ENCODE measurements at regions not wholly inside any gene's neighbourhood (a gene's known extent, or its start where the extent isn't known, plus 50 kb on each side); places are given as distances from the start of the nearest gene placed in this dataset.

GRCh38 chr10:84571146-84571545 lies 242.8 kb downstream of the CCSER2 start:
- ATAC-seq (no peak), DNase-seq (no peak)
- Histone ChIP-seq H3K9me3 (ENCODE audit: control insufficient read depth, low read length) (no peaks in the 10 kb centered on the region), H3K27me3 (ENCODE audit: control insufficient read depth, insufficient read depth) (no peaks in the 10 kb centered on the region), H3K4me3 (ENCODE audit: low read length) (no peak overlapping the region), H3K4me1 (ENCODE audit: control insufficient read depth, insufficient read depth, low read length) (no peaks in the 10 kb centered on the region), H3K27ac (ENCODE audit: low read length) (no peak overlapping the region)
- intact Hi-C loops (cut with DNase I), result no loop called here
- 97% methylated on average over 22 of the region's 22 CpGs for WGBS

GRCh38 chr10:84574102-84574501 lies 245.7 kb downstream of the CCSER2 start:
- DNase-seq, result no peak
- intact Hi-C loops (cut with DNase I), result no loop called here
- WGBS, result 94% methylated on average over 1 of the region's 1 CpG

GRCh38 chr10:84581976-84582375 lies 253.6 kb downstream of the CCSER2 start:
- ATAC-seq (no peak), DNase-seq (no peak)
- Histone ChIP-seq H3K27ac (ENCODE audit: low read length) (no peak overlapping the region), H3K9me3 (ENCODE audit: control insufficient read depth, low read length) (no peaks in the 10 kb centered on the region), H3K4me1 (ENCODE audit: control insufficient read depth, insufficient read depth, low read length) (no peaks in the 10 kb centered on the region), H3K27me3 (ENCODE audit: control insufficient read depth, insufficient read depth) (no peaks in the 10 kb centered on the region), H3K4me3 (ENCODE audit: low read length) (no peak overlapping the region)
- WGBS, result 79% methylated on average over 6 of the region's 6 CpGs
- intact Hi-C loops (cut with DNase I), result no loop called here

More at GRCh38 chr10:84574102-84574501, 245.7 kb downstream of the CCSER2 start:
- Histone ChIP-seq H3K4me3 (ENCODE audit: low read length) (no peak overlapping the region), H3K9me3 (ENCODE audit: control insufficient read depth, low read length) (no peaks in the 10 kb centered on the region), H3K4me1 (ENCODE audit: control insufficient read depth, insufficient read depth, low read length) (no peaks in the 10 kb centered on the region), H3K27ac (ENCODE audit: low read length) (no peak overlapping the region), H3K27me3 (ENCODE audit: control insufficient read depth, insufficient read depth) (no peaks in the 10 kb centered on the region)
- no peak for ATAC-seq

GRCh38 chr10:84583501-84583900 lies 255.1 kb downstream of the CCSER2 start:
- H3K4me3 ChIP-seq (ENCODE audit: low read length), result no peak overlapping the region
- intact Hi-C loops (cut with DNase I), result no loop called here
- H3K27ac ChIP-seq (ENCODE audit: low read length), result no peak overlapping the region
- 27% methylated on average over 5 of the region's 5 CpGs for WGBS
- ATAC-seq, result peak in 1 of 2 donors; percentile 11
- H3K27me3 ChIP-seq (ENCODE audit: control insufficient read depth, insufficient read depth), result no peaks in the 10 kb centered on the region
- DNase-seq, result no peak
- H3K9me3 ChIP-seq (ENCODE audit: control insufficient read depth, low read length), result no peaks in the 10 kb centered on the region
- no peaks in the 10 kb centered on the region for H3K4me1 ChIP-seq (ENCODE audit: control insufficient read depth, insufficient read depth, low read length)

- Histone ChIP-seq H3K4me3 (ENCODE audit: low read length) (no peak overlapping the region), H3K4me1 (ENCODE audit: control insufficient read depth, insufficient read depth, low read length) (no peaks in the 10 kb centered on the region), H3K9me3 (ENCODE audit: control insufficient read depth, low read length) (no peaks in the 10 kb centered on the region), H3K27me3 (ENCODE audit: control insufficient read depth, insufficient read depth) (no peaks in the 10 kb centered on the region), H3K27ac (ENCODE audit: low read length) (no peak overlapping the region)
- no peak for ATAC-seq
- intact Hi-C loops (cut with DNase I), result loop anchor here in 1 of 4 donors (5.0 kb wide), 1 partner anchor 280 kb away; no protein-coding TSS in a partner anchor
- no peak for DNase-seq
These were observed 259.4 kb downstream of the CCSER2 start for GRCh38 chr10:84587789-84588188.

- H3K4me3 ChIP-seq (ENCODE audit: low read length), result no peak overlapping the region
- no peaks in the 10 kb centered on the region for H3K4me1 ChIP-seq (ENCODE audit: control insufficient read depth, insufficient read depth, low read length)
- DNase-seq (no peak), ATAC-seq (no peak)
- H3K27me3 ChIP-seq (ENCODE audit: control insufficient read depth, insufficient read depth), result no peaks in the 10 kb centered on the region
- intact Hi-C loops (cut with DNase I), result loop anchor here in 1 of 4 donors (5.0 kb wide), 1 partner anchor 281 kb away; no protein-coding TSS in a partner anchor
- H3K9me3 ChIP-seq (ENCODE audit: control insufficient read depth, low read length), result no peaks in the 10 kb centered on the region
- H3K27ac ChIP-seq (ENCODE audit: low read length), result no peak overlapping the region
- 86% methylated on average over 5 of the region's 5 CpGs for WGBS
These were observed 260.0 kb downstream of the CCSER2 start for GRCh38 chr10:84588426-84588825.

GRCh38 chr10:84588971-84589370 lies 260.6 kb downstream of the CCSER2 start:
- WGBS, result 61% methylated on average over 2 of the region's 2 CpGs
- Histone ChIP-seq H3K27ac (ENCODE audit: low read length) (no peak overlapping the region), H3K9me3 (ENCODE audit: control insufficient read depth, low read length) (no peaks in the 10 kb centered on the region), H3K4me1 (ENCODE audit: control insufficient read depth, insufficient read depth, low read length) (no peaks in the 10 kb centered on the region), H3K4me3 (ENCODE audit: low read length) (no peak overlapping the region), H3K27me3 (ENCODE audit: control insufficient read depth, insufficient read depth) (no peaks in the 10 kb centered on the region)
- intact Hi-C loops (cut with DNase I), result loop anchor here in 1 of 4 donors (5.0 kb wide), 1 partner anchor 282 kb away; no protein-coding TSS in a partner anchor
- ATAC-seq (no peak), DNase-seq (no peak)

- WGBS, result 83% methylated on average over 4 of the region's 4 CpGs
- H3K27ac ChIP-seq (ENCODE audit: low read length), result no peak overlapping the region
- intact Hi-C loops (cut with DNase I), result loop anchor here in 1 of 4 donors (5.0 kb wide), 1 partner anchor 282 kb away; no protein-coding TSS in a partner anchor
- H3K4me1 ChIP-seq (ENCODE audit: control insufficient read depth, insufficient read depth, low read length), result no peaks in the 10 kb centered on the region
- no peak overlapping the region for H3K4me3 ChIP-seq (ENCODE audit: low read length)
- no peaks in the 10 kb centered on the region for H3K27me3 ChIP-seq (ENCODE audit: control insufficient read depth, insufficient read depth)
- DNase-seq (no peak), ATAC-seq (no peak)
- no peaks in the 10 kb centered on the region for H3K9me3 ChIP-seq (ENCODE audit: control insufficient read depth, low read length)
These were observed 261.3 kb downstream of the CCSER2 start for GRCh38 chr10:84589526-84590205.

- 63% methylated on average over 14 of the region's 14 CpGs for WGBS
- Histone ChIP-seq H3K4me3 (ENCODE audit: low read length) (no peak overlapping the region), H3K27me3 (ENCODE audit: control insufficient read depth, insufficient read depth) (no peaks in the 10 kb centered on the region), H3K4me1 (ENCODE audit: control insufficient read depth, insufficient read depth, low read length) (no peaks in the 10 kb centered on the region), H3K9me3 (ENCODE audit: control insufficient read depth, low read length) (no peaks in the 10 kb centered on the region), H3K27ac (ENCODE audit: low read length) (no peak overlapping the region)
- intact Hi-C loops (cut with DNase I), result no loop called here
- ATAC-seq (peak; percentile 20 to 25), DNase-seq (peak in 1 of 3 donors; percentile 21)
These were observed 262.2 kb downstream of the CCSER2 start for GRCh38 chr10:84590327-84591193.

- DNase-seq, result no peak
These were observed 265.1 kb downstream of the CCSER2 start for GRCh38 chr10:84593506-84593905.

GRCh38 chr10:84596585-84596984 lies 268.2 kb downstream of the CCSER2 start:
- Histone ChIP-seq H3K4me3 (ENCODE audit: low read length) (no peak overlapping the region), H3K9me3 (ENCODE audit: control insufficient read depth, low read length) (no peaks in the 10 kb centered on the region), H3K27me3 (ENCODE audit: control insufficient read depth, insufficient read depth) (no peaks in the 10 kb centered on the region), H3K27ac (ENCODE audit: low read length) (no peak overlapping the region), H3K4me1 (ENCODE audit: control insufficient read depth, insufficient read depth, low read length) (no peaks in the 10 kb centered on the region)
- DNase-seq, result no peak
- 91% methylated on average over 4 of the region's 4 CpGs for WGBS
- no peak for ATAC-seq
- intact Hi-C loops (cut with DNase I), result no loop called here

More at GRCh38 chr10:84593506-84593905, 265.1 kb downstream of the CCSER2 start:
- H3K4me1 ChIP-seq (ENCODE audit: control insufficient read depth, insufficient read depth, low read length), result no peaks in the 10 kb centered on the region
- 65% methylated on average over 7 of the region's 7 CpGs for WGBS
- H3K4me3 ChIP-seq (ENCODE audit: low read length), result no peak overlapping the region
- no peaks in the 10 kb centered on the region for H3K27me3 ChIP-seq (ENCODE audit: control insufficient read depth, insufficient read depth)
- no peaks in the 10 kb centered on the region for H3K9me3 ChIP-seq (ENCODE audit: control insufficient read depth, low read length)
- H3K27ac ChIP-seq (ENCODE audit: low read length), result no peak overlapping the region
- intact Hi-C loops (cut with DNase I), result no loop called here
- no peak for ATAC-seq

Measured in right cardiac atrium (tissue), 5 donors.